IMR-90 (cell line): ENCODE measurements at regions not wholly inside any gene's neighbourhood (a gene's known extent, or its start where the extent isn't known, plus 50 kb on each side); places are given as distances from the start of the nearest gene placed in this dataset.

ENCODE experiments used
- ATAC-seq: fragments of 200-7000 bp; cut with Tn5 transposase; 2 replicates; pipeline ENCODE4 v1.9.1; 2020; ENCODE audit warnings: low read depth, mild to moderate bottlenecking, moderate library complexity
- BruUV-seq: library from RNA; stranded (reverse); fragments of 400-500 nt; replicated peaks from 2 replicates; lab custom pipeline; 2021; lab: Mats Ljungman, UMichigan
- CTCF ChIA-PET: fragments of 300-600 bp; formaldehyde crosslinking; extraction: SDS; loops from one replicate; lab custom pipeline; 2021; ENCODE audit warnings: antibody characterized with exemption; lab: Yijun Ruan, JAX
- POLR2A ChIA-PET: fragments of 300-600 bp; sonication (Branson Sonifier 250); formaldehyde crosslinking; loops from one replicate; lab custom pipeline; 2022; ENCODE audit warnings: antibody characterized with exemption; ENCODE audit not compliant: unreplicated experiment; lab: Charles Lee
- DNase-seq: peaks from one replicate; pipeline ENCODE4 v3.0.0; 2013
- H2AFZ ChIP-seq: replicated peaks from 2 replicates; pipeline ENCODE3; 2013; ENCODE audit warnings: low read length, mild to moderate bottlenecking; ENCODE audit not compliant: poor library complexity
- H2AK5ac ChIP-seq: 2 replicates; pipeline ENCODE4 v1.6.1; 2013; ENCODE audit warnings: low read depth, low read length, inconsistent platforms
- H2AK9ac ChIP-seq: replicated peaks from 2 replicates; pipeline ENCODE3; 2013; ENCODE audit warnings: mild to moderate bottlenecking, low read depth, low read length, moderate library complexity; ENCODE audit not compliant: poor library complexity
- H2BK120ac ChIP-seq: 2 replicates; pipeline ENCODE4 v1.6.1; 2013; ENCODE audit warnings: low read depth, low read length, inconsistent platforms
- H2BK15ac ChIP-seq: 3 replicates; pipeline ENCODE4 v1.6.1; 2013; ENCODE audit warnings: low read depth, low read length, inconsistent platforms
- H2BK20ac ChIP-seq: 2 replicates; pipeline ENCODE4 v1.6.1; 2013; ENCODE audit warnings: low read depth, mild to moderate bottlenecking, inconsistent platforms, low read length, moderate library complexity
- H2BK5ac ChIP-seq: 2 replicates; pipeline ENCODE4 v1.6.1; 2013; ENCODE audit warnings: mild to moderate bottlenecking, low read depth, low read length, inconsistent platforms; ENCODE audit not compliant: poor library complexity, severe bottlenecking
- H3K14ac ChIP-seq: replicated peaks from 2 replicates; pipeline ENCODE4 v1.6.1; 2013; ENCODE audit warnings: low read depth, low read length, inconsistent platforms
- H3K18ac ChIP-seq: 2 replicates; pipeline ENCODE4 v1.6.1; 2013; ENCODE audit warnings: low read depth, low read length, control low read depth
- H3K23ac ChIP-seq: 2 replicates; pipeline ENCODE4 v1.6.1; 2013; ENCODE audit warnings: low read depth, low read length, inconsistent platforms
- H3K27ac ChIP-seq: 2 replicates; pipeline ENCODE4 v1.5.1; 2013; ENCODE audit warnings: mild to moderate bottlenecking, control low read depth, low read length; ENCODE audit not compliant: insufficient read depth
- H3K27me3 ChIP-seq: 2 replicates; pipeline ENCODE4 v1.6.1; 2013; ENCODE audit warnings: low read length; ENCODE audit not compliant: control insufficient read depth, insufficient read depth
- H3K36me3 ChIP-seq: 2 replicates; pipeline ENCODE4 v1.6.1; 2013; ENCODE audit warnings: low read length, mixed read lengths; ENCODE audit not compliant: control insufficient read depth, insufficient read depth
- H3K4ac ChIP-seq: 2 replicates; pipeline ENCODE4 v1.6.1; 2013; ENCODE audit warnings: low read depth, low read length, inconsistent platforms
- H3K4me1 ChIP-seq: 2 replicates; pipeline ENCODE4 v1.6.1; 2013; ENCODE audit warnings: low read length, mixed read lengths; ENCODE audit not compliant: control insufficient read depth, insufficient read depth
- H3K4me2 ChIP-seq: 2 replicates; pipeline ENCODE4 v1.6.1; 2013; ENCODE audit warnings: low read depth, mild to moderate bottlenecking, control low read depth, low read length, moderate library complexity
- H3K4me3 ChIP-seq: 2 replicates; pipeline ENCODE4 v1.5.1; 2013; ENCODE audit warnings: low read depth, mild to moderate bottlenecking, control low read depth, low read length, moderate library complexity; ENCODE audit not compliant: insufficient read depth
- H3K56ac ChIP-seq: 2 replicates; pipeline ENCODE4 v1.6.1; 2013; ENCODE audit warnings: low read length, inconsistent platforms; ENCODE audit not compliant: insufficient read depth; ENCODE audit errors: extremely low read depth
- H3K79me1 ChIP-seq, 2 experiments: 2 replicates each; pipeline ENCODE4 v1.6.1; 2013; ENCODE audit warnings: low read length in 2 of 2, inconsistent platforms in 1 of 2, low read depth in 1 of 2
- H3K9ac ChIP-seq: 2 replicates; pipeline ENCODE4 v1.6.1; 2013; ENCODE audit warnings: low read depth, low read length, control low read depth
- H3K9me1 ChIP-seq: 2 replicates; pipeline ENCODE4 v1.6.1; 2013; ENCODE audit warnings: low read length, inconsistent platforms; ENCODE audit not compliant: insufficient read depth
- H3K9me3 ChIP-seq: 2 replicates; pipeline ENCODE4 v1.6.1; 2013; ENCODE audit warnings: low read length; ENCODE audit not compliant: control insufficient read depth, insufficient read depth
- H4K20me1 ChIP-seq: 2 replicates; pipeline ENCODE4 v1.6.1; 2013; ENCODE audit warnings: low read length, inconsistent platforms; ENCODE audit not compliant: insufficient read depth
- H4K5ac ChIP-seq: 2 replicates; pipeline ENCODE4 v1.6.1; 2013; ENCODE audit warnings: mild to moderate bottlenecking, low read depth, low read length, control low read depth
- H4K8ac ChIP-seq, 2 experiments: 2 replicates each; pipeline ENCODE4 v1.6.1; 2013; ENCODE audit warnings: low read depth in 2 of 2, low read length in 2 of 2, control low read depth in 1 of 2, inconsistent platforms in 1 of 2
- H4K91ac ChIP-seq: 2 replicates; pipeline ENCODE4 v1.6.1; 2013; ENCODE audit warnings: low read depth, low read length, inconsistent platforms; ENCODE audit not compliant: insufficient read depth
- CEBPB ChIP-seq: IDR thresholded peaks from 2 replicates; pipeline ENCODE4 v1.6.1; 2012; ENCODE audit warnings: low read depth, low read length, improper control_type of control experiment
- WGBS, 2 experiments: methylation state at CpG; one replicate each; pipeline versions ENCODE4 v1.1.5 to v1.1.7; 2013; ENCODE audit warnings: missing lambda C conversion rate in 2 of 2; ENCODE audit not compliant: insufficient read length in 1 of 2; ENCODE audit errors: extremely low coverage in 2 of 2; 5-methylcytosine and 5-hydroxymethylcytosine counted together
- dilution Hi-C: fragments of 300-500 bp; cut with HindIII; formaldehyde crosslinking; loops from one replicate; pipeline ENCODE4 v1.14.3; 2018; ENCODE audit warnings: low sequenced_read_pairs; ENCODE audit not compliant: unreplicated experiment
- in situ Hi-C: fragments of 300-500 bp; cut with MboI; formaldehyde crosslinking; loops from 3 replicates; pipeline ENCODE4 v1.14.3; 2019; ENCODE audit warnings: low sequenced_read_pairs, inconsistent platforms, mixed read lengths
- intact Hi-C: fragments of 100-400 bp; cut with micrococcal nuclease; formaldehyde crosslinking; loops from 2 replicates; pipeline ENCODE4 v1.10.0; 2022
- TF ChIP-seq, protein P1 (sequence below): fragments of 150-350 bp; IDR thresholded peaks from 2 replicates; pipeline ENCODE4 v1.6.1; 2016; ENCODE audit warnings: low read depth, mild to moderate bottlenecking, low read length, moderate library complexity, borderline replicate concordance

DNA sequence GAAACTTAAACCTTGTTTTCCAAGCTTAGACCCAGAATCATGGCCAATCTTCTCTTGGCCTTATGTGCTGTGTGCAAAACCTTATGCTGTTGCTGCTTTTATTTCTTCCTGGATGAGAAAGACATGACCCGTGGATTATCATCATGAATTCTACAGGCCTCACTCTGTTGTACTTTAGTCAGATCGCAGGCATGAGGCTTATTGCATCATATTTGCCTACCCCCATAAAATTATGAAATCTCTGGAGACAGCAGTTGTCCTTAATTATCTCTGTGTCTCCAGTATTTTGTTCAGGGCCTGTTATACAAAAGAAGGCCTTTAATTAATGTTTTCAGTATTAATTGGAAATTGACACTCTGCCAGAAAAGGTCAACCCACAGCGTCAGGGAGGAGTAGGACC is 71.6 kb downstream of the PLCE1 start:
- no peak overlapping the region for H2AFZ ChIP-seq
- intact Hi-C loops = no loop called here
- no peaks in the 10 kb centered on the region for H3K4me1 ChIP-seq
- ATAC-seq (no peak), DNase-seq (peak; percentile 9)
- H2BK5ac ChIP-seq = no peak overlapping the region
- BruUV-seq = no TSS peak
- H3K18ac ChIP-seq = no peak overlapping the region
- H3K4me3 ChIP-seq = no peak overlapping the region
- no peaks in the 10 kb centered on the region for H4K20me1 ChIP-seq
- no peaks in the 10 kb centered on the region for H3K9me1 ChIP-seq
- no peaks in the 10 kb centered on the region for H3K36me3 ChIP-seq
- H4K8ac ChIP-seq = no peak overlapping the region
- H2AK9ac ChIP-seq = no peak overlapping the region
- no peak overlapping the region for H2AK5ac ChIP-seq
- in situ Hi-C loops = loop anchor here (25.0 kb wide), 1 partner anchor 372 kb away; no protein-coding TSS in a partner anchor
- TF ChIP-seq CEBPB = peak; percentile 81
- TF ChIP-seq, protein P1, sequence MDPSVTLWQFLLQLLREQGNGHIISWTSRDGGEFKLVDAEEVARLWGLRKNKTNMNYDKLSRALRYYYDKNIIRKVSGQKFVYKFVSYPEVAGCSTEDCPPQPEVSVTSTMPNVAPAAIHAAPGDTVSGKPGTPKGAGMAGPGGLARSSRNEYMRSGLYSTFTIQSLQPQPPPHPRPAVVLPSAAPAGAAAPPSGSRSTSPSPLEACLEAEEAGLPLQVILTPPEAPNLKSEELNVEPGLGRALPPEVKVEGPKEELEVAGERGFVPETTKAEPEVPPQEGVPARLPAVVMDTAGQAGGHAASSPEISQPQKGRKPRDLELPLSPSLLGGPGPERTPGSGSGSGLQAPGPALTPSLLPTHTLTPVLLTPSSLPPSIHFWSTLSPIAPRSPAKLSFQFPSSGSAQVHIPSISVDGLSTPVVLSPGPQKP = no peak
- no peak overlapping the region for H2BK20ac ChIP-seq
- H3K79me1 ChIP-seq = no peaks in the 10 kb centered on the region
- dilution Hi-C loops = no loop called here
- no peak overlapping the region for H3K9ac ChIP-seq
- no peak overlapping the region for H4K5ac ChIP-seq
- H3K56ac ChIP-seq = no peak overlapping the region
- H3K23ac ChIP-seq = no peak overlapping the region
- no peak overlapping the region for H3K27ac ChIP-seq
- no peak overlapping the region for H2BK15ac ChIP-seq
- H3K27me3 ChIP-seq = no peaks in the 10 kb centered on the region; the same call in 1 of the 2 replicates
- no peak overlapping the region for H2BK120ac ChIP-seq
- H3K9me3 ChIP-seq = no peaks in the 10 kb centered on the region
- ChIA-PET POLR2A (no interaction called here), CTCF (no interaction called here)
- H3K4ac ChIP-seq = no peak overlapping the region
- no peak overlapping the region for H3K14ac ChIP-seq
- no peak overlapping the region for H3K4me2 ChIP-seq
- H4K91ac ChIP-seq = no peak overlapping the region
- 20% methylated on average over 1 of the region's 3 CpGs; no CpG with 5 or more reads in 1 of the 2 experiments for WGBS, 2 experiments
